Tibial artery (tissue), 4 donors: ENCODE measurements at regions not wholly inside any gene's neighbourhood (a gene's known extent, or its start where the extent isn't known, plus 50 kb on each side); places are given as distances from the start of the nearest gene placed in this dataset.

Experiments used
- DNase-seq, 2 donors: peaks; one replicate each; pipeline ENCODE4 v3.0.0-alpha.2; 2019
- H3K27ac ChIP-seq, 2 donors: fragments of 200-600 bp; sonication (generic) in 1 of 2; 1 replicate in 1 of 2; 2 replicates in 1 of 2; pipeline ENCODE4 v1.5.1; 2018 to 2019; ENCODE audit warnings: mild to moderate bottlenecking in 1 of 2
- H3K27me3 ChIP-seq, 2 donors: fragments of 200-600 bp; sonication (generic) in 1 of 2; one replicate each; pipeline versions ENCODE4 v1.5.1 to v1.6.0; 2016 to 2019
- H3K36me3 ChIP-seq, 3 donors: fragments of 200-600 bp; sonication (generic) in 2 of 3; one replicate each; pipeline ENCODE4 v1.5.1; 2016 to 2019; ENCODE audit warnings: mild to moderate bottlenecking in 2 of 3
- H3K4me1 ChIP-seq, 4 donors: fragments of 200-600 bp; sonication (generic) in 2 of 4; 1 replicate in 3 of 4; 2 replicates in 1 of 4; pipeline ENCODE4 v1.5.1; 2016 to 2019
- H3K4me3 ChIP-seq, 2 donors: fragments of 200-600 bp; sonication (generic) in 1 of 2; 1 replicate in 1 of 2; 2 replicates in 1 of 2; pipeline ENCODE4 v1.5.1; 2018 to 2019; ENCODE audit warnings: mild to moderate bottlenecking in 2 of 2
- H3K9me3 ChIP-seq, 3 donors: fragments of 200-600 bp; sonication (generic) in 1 of 3; one replicate each; pipeline ENCODE4 v1.5.1; 2016 to 2019
- intact Hi-C: fragments of 100-400 bp; cut with DNase I; formaldehyde crosslinking; loops from one replicate; pipeline ENCODE4 v1.15.0; 2023; ENCODE audit warnings: low total_unique reads
- TF ChIP-seq, protein P1 (sequence below), 2 experiments: fragments of 200-600 bp in 1 of 2; fragments of 450-650 bp in 1 of 2; IDR thresholded peaks; one replicate each; pipeline ENCODE4 v1.5.1; 2017 to 2019; ENCODE audit warnings: antibody characterized with exemption in 2 of 2, mild to moderate bottlenecking in 1 of 2, moderate library complexity in 1 of 2

DNA sequence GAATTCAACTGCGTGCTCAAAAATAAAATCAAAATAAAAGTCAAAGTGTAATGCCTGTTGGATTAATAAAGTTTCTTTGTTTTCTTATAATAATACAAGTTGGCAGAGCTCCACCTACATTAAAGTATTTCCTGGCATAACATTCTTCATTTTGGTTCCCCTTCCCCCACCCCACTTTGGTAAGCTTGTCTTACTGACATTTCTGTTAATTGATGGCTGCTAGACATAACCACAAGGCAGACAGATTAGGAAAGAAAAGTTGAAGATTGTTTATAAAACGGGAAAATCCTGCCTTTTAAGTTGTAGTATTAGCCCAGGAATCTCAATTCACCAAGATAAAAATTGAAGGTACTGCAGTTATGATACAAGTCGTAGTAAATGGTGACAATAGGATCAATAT is 246.5 kb upstream of the RPS6KA3 start:
- no peak for DNase-seq
- no peaks in the 10 kb centered on the region for H3K9me3 ChIP-seq
- H3K27ac ChIP-seq, result no peak overlapping the region
- peaks cover 0 to 7% (median 0%) of the 10 kb centered on the region in 4 donors for H3K4me1 ChIP-seq
- TF ChIP-seq, protein P1, sequence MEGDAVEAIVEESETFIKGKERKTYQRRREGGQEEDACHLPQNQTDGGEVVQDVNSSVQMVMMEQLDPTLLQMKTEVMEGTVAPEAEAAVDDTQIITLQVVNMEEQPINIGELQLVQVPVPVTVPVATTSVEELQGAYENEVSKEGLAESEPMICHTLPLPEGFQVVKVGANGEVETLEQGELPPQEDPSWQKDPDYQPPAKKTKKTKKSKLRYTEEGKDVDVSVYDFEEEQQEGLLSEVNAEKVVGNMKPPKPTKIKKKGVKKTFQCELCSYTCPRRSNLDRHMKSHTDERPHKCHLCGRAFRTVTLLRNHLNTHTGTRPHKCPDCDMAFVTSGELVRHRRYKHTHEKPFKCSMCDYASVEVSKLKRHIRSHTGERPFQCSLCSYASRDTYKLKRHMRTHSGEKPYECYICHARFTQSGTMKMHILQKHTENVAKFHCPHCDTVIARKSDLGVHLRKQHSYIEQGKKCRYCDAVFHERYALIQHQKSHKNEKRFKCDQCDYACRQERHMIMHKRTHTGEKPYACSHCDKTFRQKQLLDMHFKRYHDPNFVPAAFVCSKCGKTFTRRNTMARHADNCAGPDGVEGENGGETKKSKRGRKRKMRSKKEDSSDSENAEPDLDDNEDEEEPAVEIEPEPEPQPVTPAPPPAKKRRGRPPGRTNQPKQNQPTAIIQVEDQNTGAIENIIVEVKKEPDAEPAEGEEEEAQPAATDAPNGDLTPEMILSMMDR (IDR thresholded peaks at IDR 0.05), result no peak
- intact Hi-C loops, result no loop called here
- no peak overlapping the region for H3K4me3 ChIP-seq
- no peaks in the 10 kb centered on the region for H3K36me3 ChIP-seq
- H3K27me3 ChIP-seq, result no peaks in the 10 kb centered on the region

DNA sequence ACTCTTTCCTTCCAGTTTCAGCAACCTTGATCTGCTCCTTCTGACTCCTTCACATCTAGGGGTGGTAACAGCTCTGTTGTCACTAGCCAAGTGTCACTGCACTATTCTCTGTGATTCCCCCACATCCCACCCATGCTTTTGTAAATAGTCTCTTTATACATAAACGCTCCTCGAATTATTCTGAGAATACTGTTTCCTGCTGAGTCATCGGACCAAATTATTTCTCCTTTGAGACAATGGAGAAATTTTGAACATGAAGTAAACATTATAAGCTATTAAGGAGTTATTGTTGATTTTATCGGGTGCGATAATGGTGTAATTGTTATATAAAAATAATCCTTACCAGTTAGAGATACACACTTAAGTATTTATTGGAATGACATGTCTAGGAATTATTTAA is 245.1 kb upstream of the RPS6KA3 start:
- Histone ChIP-seq H3K27me3 (no peaks in the 10 kb centered on the region), H3K27ac (no peak overlapping the region), H3K4me1 (peaks cover 0 to 7% (median 0%) of the 10 kb centered on the region in 4 donors), H3K9me3 (no peaks in the 10 kb centered on the region), H3K36me3 (no peaks in the 10 kb centered on the region), H3K4me3 (no peak overlapping the region)
- no peak for DNase-seq
- intact Hi-C loops, result no loop called here
- TF ChIP-seq, protein P1 (IDR thresholded peaks at IDR 0.05), result no peak

DNA sequence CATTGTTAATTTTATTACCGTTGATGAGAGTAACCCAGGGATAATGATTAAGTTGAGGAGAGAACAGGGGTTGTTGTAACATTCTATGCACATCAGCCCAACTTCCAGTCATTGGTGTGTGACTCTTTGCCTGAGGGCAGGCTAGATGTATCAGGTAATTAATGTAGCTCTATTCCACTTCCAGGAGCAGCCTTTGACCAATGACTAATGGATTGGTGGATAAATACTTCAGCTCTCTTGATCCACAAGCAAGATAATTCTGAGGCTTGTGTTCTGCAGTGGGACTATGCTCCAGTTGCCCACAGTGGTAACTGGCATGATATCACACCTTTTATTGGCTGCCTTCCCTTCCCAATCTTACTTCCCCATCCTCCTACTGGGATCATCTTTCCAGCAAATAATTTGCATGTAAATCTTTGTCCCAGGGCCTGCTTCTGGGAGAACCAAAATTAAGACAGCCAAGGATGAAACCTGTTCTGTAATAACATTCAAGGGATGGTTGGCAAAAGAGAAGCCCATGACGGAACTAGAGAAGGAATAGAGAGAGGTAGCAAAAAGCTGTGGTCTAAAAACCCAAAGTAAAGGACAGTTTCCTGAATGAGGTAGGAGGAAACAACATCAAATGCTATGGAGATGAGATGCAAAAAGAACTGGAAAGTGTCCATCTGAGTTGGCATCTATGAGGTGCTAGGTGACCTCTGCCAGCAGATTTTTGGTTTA is 241.4 kb upstream of the RPS6KA3 start:
- Histone ChIP-seq H3K27ac (no peak overlapping the region), H3K4me3 (no peak overlapping the region), H3K27me3 (no peaks in the 10 kb centered on the region), H3K9me3 (no peaks in the 10 kb centered on the region), H3K4me1 (no peaks in the 10 kb centered on the region), H3K36me3 (no peaks in the 10 kb centered on the region)
- TF ChIP-seq, protein P1 (IDR thresholded peaks at IDR 0.05), result no peak
- intact Hi-C loops, result no loop called here
- DNase-seq, result no peak

DNA sequence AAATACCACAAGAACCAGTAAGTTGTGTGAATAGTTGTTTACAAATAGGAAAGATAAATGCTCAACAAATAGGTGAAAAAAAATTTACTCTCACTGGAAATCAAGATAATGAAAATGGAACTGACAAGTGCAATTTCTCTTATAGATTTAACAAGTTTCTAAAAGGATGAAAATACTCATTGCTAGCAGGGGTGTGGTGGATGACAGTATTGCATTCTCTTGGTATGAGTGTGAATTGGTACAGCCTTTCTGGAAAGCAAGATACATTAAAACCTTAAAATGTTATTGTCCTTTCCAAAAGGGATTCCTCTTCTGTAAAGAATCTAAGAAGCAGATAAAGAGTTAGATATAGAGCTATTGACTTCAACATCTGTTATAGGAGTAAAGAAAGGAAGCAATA is 240.0 kb upstream of the RPS6KA3 start:
- intact Hi-C loops, result no loop called here
- TF ChIP-seq, protein P1 (IDR thresholded peaks at IDR 0.05), result no peak

DNA sequence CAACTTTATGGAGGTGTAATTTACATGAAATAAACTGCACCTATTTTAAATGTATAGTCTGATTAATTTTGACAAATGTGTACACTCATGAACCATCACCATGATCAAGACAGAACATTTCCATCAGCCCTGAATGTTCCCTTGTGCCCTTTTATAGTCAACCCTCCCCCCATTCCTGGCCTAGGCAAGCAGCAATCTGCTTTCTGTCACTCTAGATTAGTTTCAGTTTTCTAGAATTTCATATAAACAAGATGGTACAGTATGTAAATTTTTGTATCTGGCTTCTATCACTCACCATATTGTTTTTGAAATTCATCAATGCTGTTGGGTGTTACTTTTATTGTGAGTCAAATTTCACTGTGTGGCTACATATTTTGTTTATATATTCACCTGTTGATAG is 234.2 kb upstream of the RPS6KA3 start:
- Histone ChIP-seq H3K4me3 (no peak overlapping the region), H3K36me3 (no peaks in the 10 kb centered on the region), H3K27me3 (no peaks in the 10 kb centered on the region), H3K4me1 (no peaks in the 10 kb centered on the region), H3K27ac (no peak overlapping the region), H3K9me3 (no peaks in the 10 kb centered on the region)
- intact Hi-C loops, result no loop called here
- no peak for DNase-seq
- TF ChIP-seq, protein P1 (IDR thresholded peaks at IDR 0.05), result no peak

More for the DNA sequence above, 240.0 kb upstream of the RPS6KA3 start:
- DNase-seq, result no peak
- Histone ChIP-seq H3K36me3 (no peaks in the 10 kb centered on the region), H3K27me3 (no peaks in the 10 kb centered on the region), H3K4me3 (no peak overlapping the region), H3K27ac (no peak overlapping the region), H3K9me3 (no peaks in the 10 kb centered on the region), H3K4me1 (no peaks in the 10 kb centered on the region)
